ENCODE measurements at regions not wholly inside any gene's neighbourhood (a gene's known extent, or its start where the extent isn't known, plus 50 kb on each side); places are given as distances from the start of the nearest gene placed in this dataset.

DNA sequence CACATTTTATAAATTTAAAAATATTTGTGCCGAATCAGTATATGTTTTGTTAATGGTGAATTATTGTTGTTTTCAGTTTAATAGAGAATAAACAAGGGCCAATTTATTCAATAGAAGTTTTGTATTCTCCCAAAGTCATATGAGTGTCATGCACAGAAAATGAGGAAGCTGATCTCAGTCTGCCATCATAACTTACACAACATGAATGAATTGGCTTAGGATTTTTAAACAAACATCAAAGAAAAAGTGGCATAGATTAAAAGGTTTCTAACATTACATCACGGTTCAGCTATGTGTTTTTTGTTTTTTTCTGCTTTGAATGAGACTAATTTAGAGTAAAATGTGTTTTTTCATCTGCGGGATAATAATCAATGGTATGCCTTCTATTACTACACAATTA is 123.4 kb upstream of the CTNNA2 start:
- no peak for TF ChIP-seq POLR2AphosphoS5 (IDR thresholded peaks at IDR 0.05)
- TF ChIP-seq, protein P1, sequence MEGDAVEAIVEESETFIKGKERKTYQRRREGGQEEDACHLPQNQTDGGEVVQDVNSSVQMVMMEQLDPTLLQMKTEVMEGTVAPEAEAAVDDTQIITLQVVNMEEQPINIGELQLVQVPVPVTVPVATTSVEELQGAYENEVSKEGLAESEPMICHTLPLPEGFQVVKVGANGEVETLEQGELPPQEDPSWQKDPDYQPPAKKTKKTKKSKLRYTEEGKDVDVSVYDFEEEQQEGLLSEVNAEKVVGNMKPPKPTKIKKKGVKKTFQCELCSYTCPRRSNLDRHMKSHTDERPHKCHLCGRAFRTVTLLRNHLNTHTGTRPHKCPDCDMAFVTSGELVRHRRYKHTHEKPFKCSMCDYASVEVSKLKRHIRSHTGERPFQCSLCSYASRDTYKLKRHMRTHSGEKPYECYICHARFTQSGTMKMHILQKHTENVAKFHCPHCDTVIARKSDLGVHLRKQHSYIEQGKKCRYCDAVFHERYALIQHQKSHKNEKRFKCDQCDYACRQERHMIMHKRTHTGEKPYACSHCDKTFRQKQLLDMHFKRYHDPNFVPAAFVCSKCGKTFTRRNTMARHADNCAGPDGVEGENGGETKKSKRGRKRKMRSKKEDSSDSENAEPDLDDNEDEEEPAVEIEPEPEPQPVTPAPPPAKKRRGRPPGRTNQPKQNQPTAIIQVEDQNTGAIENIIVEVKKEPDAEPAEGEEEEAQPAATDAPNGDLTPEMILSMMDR (IDR thresholded peaks at IDR 0.05) = no peak

All from esophagus muscularis mucosa (tissue), 3 donors.